ENCODE measurements at regions not wholly inside any gene's neighbourhood (a gene's known extent, or its start where the extent isn't known, plus 50 kb on each side); places are given as distances from the start of the nearest gene placed in this dataset.

- ChIA-PET CTCF (no interaction called here), POLR2A (ENCODE audit: low non-redundant PET) (no interaction called here)
- no TSS peak for BruUV-seq (replicated peaks)
- no peaks in the 10 kb centered on the region for H3K4me1 ChIP-seq (ENCODE audit: insufficient read depth, low read length, poor library complexity, severe bottlenecking)
- H3K27ac ChIP-seq (ENCODE audit: low read depth, low read length, poor library complexity, severe bottlenecking) = no peak overlapping the region
- no peaks in the 10 kb centered on the region for H3K27me3 ChIP-seq (replicated peaks; ENCODE audit: insufficient read depth, low read depth, low read length, poor library complexity)
- intact Hi-C loops (cut with micrococcal nuclease; ENCODE audit: unreplicated experiment) = no loop called here
- H3K36me3 ChIP-seq (ENCODE audit: insufficient read depth, low read length, poor library complexity, severe bottlenecking) = no peaks in the 10 kb centered on the region
- H3K4me3 ChIP-seq (ENCODE audit: low read depth, low read length, poor library complexity, severe bottlenecking) = no peak overlapping the region
- H3K9me3 ChIP-seq (ENCODE audit: low read depth, low read length, poor library complexity, severe bottlenecking) = no peaks in the 10 kb centered on the region
- no peak for DNase-seq (ENCODE audit: low spot score)
- TF ChIP-seq EZH2 (IDR thresholded peaks at IDR 0.05; ENCODE audit: borderline replicate concordance, low read depth, low read length, poor library complexity, severe bottlenecking) (no peak), CTCF (conservative IDR thresholded peaks at IDR 0.05; ENCODE audit: low read depth, low read length) (no peak)
Measured at GRCh38 chr6:68368845-68369244, 266.2 kb upstream of the ADGRB3 start.

DNA sequence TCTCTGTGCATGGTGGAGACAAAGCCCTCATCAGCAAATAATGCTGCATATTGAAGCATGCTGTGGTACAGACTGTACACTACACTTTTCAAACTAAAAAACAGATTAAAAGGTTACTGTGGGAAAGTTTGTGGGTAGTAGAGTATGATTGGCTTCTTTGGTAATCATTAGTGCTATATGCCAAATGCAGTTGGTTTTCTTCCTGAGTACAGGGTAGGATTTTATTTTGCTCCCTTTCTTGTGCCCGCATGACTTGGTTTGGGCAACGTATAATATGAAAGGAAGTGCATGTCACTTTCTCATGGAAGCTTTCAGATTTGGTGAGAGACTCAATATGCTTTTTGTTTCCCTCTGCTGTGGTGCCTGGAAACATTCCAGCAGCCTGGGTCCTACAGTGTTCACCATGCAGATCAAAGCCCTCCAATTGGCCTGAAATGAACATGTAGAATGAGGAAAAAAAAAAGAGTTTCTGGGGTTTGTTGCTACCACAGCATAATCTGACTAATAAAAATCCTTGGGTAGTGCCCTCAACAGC lies 270.7 kb upstream of the ADGRB3 start:
- no peaks in the 10 kb centered on the region for H3K27me3 ChIP-seq (replicated peaks; ENCODE audit: insufficient read depth, low read depth, low read length, poor library complexity)
- intact Hi-C loops (cut with micrococcal nuclease; ENCODE audit: unreplicated experiment) = no loop called here
- CTCF ChIA-PET = no interaction called here
- no peaks in the 10 kb centered on the region for H3K36me3 ChIP-seq (ENCODE audit: insufficient read depth, low read length, poor library complexity, severe bottlenecking)
- H3K4me1 ChIP-seq (ENCODE audit: insufficient read depth, low read length, poor library complexity, severe bottlenecking) = no peaks in the 10 kb centered on the region
- BruUV-seq (replicated peaks) = no TSS peak
- H3K27ac ChIP-seq (ENCODE audit: low read depth, low read length, poor library complexity, severe bottlenecking) = no peak overlapping the region
- no peak for DNase-seq (ENCODE audit: low spot score)
- H3K4me3 ChIP-seq (ENCODE audit: low read depth, low read length, poor library complexity, severe bottlenecking) = no peak overlapping the region
- TF ChIP-seq CTCF (conservative IDR thresholded peaks at IDR 0.05; ENCODE audit: low read depth, low read length) = no peak
- TF ChIP-seq EZH2 (IDR thresholded peaks at IDR 0.05; ENCODE audit: borderline replicate concordance, low read depth, low read length, poor library complexity, severe bottlenecking) = no peak
- no peaks in the 10 kb centered on the region for H3K9me3 ChIP-seq (ENCODE audit: low read depth, low read length, poor library complexity, severe bottlenecking)
- POLR2A ChIA-PET (ENCODE audit: low non-redundant PET) = no interaction called here

- DNase-seq (ENCODE audit: low spot score) = peak; percentile 80
- Histone ChIP-seq H3K4me3 (ENCODE audit: low read depth, low read length, poor library complexity, severe bottlenecking) (no peak overlapping the region), H3K36me3 (ENCODE audit: insufficient read depth, low read length, poor library complexity, severe bottlenecking) (no peaks in the 10 kb centered on the region), H3K27me3 (replicated peaks; ENCODE audit: insufficient read depth, low read depth, low read length, poor library complexity) (no peaks in the 10 kb centered on the region), H3K9me3 (ENCODE audit: low read depth, low read length, poor library complexity, severe bottlenecking) (no peaks in the 10 kb centered on the region), H3K27ac (ENCODE audit: low read depth, low read length, poor library complexity, severe bottlenecking) (no peak overlapping the region), H3K4me1 (ENCODE audit: insufficient read depth, low read length, poor library complexity, severe bottlenecking) (no peaks in the 10 kb centered on the region)
- CTCF ChIA-PET = interaction anchor here (0.6 to 1.2 kb wide), 4 partner anchors 57 to 434 kb away, joined by 3 to 9 read pairs (median 6); partner anchors contain the start of gene ADGRB3
- TF ChIP-seq CTCF (conservative IDR thresholded peaks at IDR 0.05; ENCODE audit: low read depth, low read length) (peak; percentile 79), EZH2 (IDR thresholded peaks at IDR 0.05; ENCODE audit: borderline replicate concordance, low read depth, low read length, poor library complexity, severe bottlenecking) (no peak)
- intact Hi-C loops (cut with micrococcal nuclease; ENCODE audit: unreplicated experiment) = loop anchor here (1.0 to 10.0 kb wide), 4 partner anchors 123 to 434 kb away; no protein-coding TSS in a partner anchor
- POLR2A ChIA-PET (ENCODE audit: low non-redundant PET) = no interaction called here
- no TSS peak for BruUV-seq (replicated peaks)
Measured at GRCh38 chr6:68343901-68344300, 291.2 kb upstream of the ADGRB3 start.

Measured in A673 (cell line).